Stomach smooth muscle (tissue), 2 donors: ENCODE measurements at regions not wholly inside any gene's neighbourhood (a gene's known extent, or its start where the extent isn't known, plus 50 kb on each side); places are given as distances from the start of the nearest gene placed in this dataset.
"Not testable (repeated sequence)": the region's sequence is repeated elsewhere in the genome, so short reads cannot be mapped to it uniquely, and the experiment has no call there.

Experiments
- H3K27ac ChIP-seq: one replicate; pipeline ENCODE4 v1.7.0; 2013; ENCODE audit warnings: mild to moderate bottlenecking, low read length, inconsistent platforms
- H3K27me3 ChIP-seq, 2 donors: one replicate each; pipeline ENCODE4 v1.7.0; 2013; ENCODE audit warnings: low read length in 2 of 2; ENCODE audit not compliant: insufficient read depth in 2 of 2, control insufficient read depth in 1 of 2
- H3K36me3 ChIP-seq, 2 donors: one replicate each; pipeline ENCODE4 v1.7.0; 2013; ENCODE audit warnings: low read length in 2 of 2; ENCODE audit not compliant: control insufficient read depth in 2 of 2, insufficient read depth in 2 of 2
- H3K4me1 ChIP-seq: one replicate; pipeline ENCODE4 v1.7.0; 2013; ENCODE audit warnings: low read length; ENCODE audit not compliant: control insufficient read depth, insufficient read depth
- H3K4me3 ChIP-seq, 2 donors: one replicate each; pipeline ENCODE4 v1.7.0; 2013; ENCODE audit warnings: low read length in 2 of 2
- H3K9ac ChIP-seq, 2 donors: one replicate each; pipeline ENCODE4 v1.7.0; 2013; ENCODE audit warnings: low read length in 2 of 2, mild to moderate bottlenecking in 1 of 2
- H3K9me3 ChIP-seq, 2 donors: one replicate each; pipeline ENCODE4 v1.7.0; 2013; ENCODE audit warnings: low read length in 2 of 2; ENCODE audit not compliant: control insufficient read depth in 2 of 2
- donor health status: healthy.
- donor health status: Pancreatic carcinoma.

DNA sequence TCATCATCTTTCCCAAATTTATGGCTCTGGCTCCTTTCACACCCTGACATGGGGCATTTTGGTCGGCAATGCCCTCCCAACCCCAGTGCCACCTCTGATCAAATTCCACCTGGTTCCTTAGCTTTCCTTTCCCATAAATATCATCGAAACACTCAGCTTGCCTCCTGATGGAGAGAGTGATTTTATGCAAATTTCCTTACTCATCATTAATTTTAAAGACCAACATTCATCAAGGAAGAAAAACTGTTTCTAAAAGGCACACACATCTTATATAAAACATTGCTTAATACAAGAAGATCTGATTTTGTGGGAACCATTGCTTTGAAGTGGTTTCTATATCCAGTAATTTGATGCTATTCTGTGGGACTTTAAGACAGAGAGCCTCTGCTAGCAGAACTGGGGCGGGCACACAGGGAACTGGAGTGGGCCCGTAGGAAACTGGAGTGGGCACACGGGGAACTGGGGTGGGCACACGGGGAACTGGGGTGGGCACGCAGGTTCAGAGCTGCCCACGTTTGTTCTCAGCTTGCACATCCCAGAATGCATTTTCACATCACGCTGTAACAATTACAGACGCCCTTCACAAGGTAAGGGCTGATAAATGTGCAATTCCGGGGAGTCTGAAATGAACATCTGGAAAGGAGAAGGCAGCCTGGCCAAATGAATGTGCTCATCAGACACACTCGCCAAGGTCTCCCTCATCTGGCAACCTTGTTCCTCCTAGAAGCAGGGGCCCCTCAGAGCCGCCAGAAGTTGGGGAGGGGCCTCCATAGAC is 174.2 kb downstream of the RTP5 start:
- no peak overlapping the region for H3K9ac ChIP-seq
- no peaks in the 10 kb centered on the region for H3K4me1 ChIP-seq
- H3K27ac ChIP-seq: no peak overlapping the region
- no peak overlapping the region for H3K4me3 ChIP-seq
- no peaks in the 10 kb centered on the region for H3K9me3 ChIP-seq
- peaks cover 25 to 37% of the 10 kb centered on the region in 2 donors for H3K27me3 ChIP-seq
- H3K36me3 ChIP-seq: no peaks in the 10 kb centered on the region

GRCh38 chr2:242044313-242044590 is 174.7 kb downstream of the RTP5 start:
- Histone ChIP-seq H3K27ac (no peak overlapping the region), H3K27me3 (peaks cover 23 to 35% of the 10 kb centered on the region in 2 donors), H3K36me3 (no peaks in the 10 kb centered on the region), H3K4me3 (no peak overlapping the region), H3K4me1 (no peaks in the 10 kb centered on the region), H3K9me3 (no peaks in the 10 kb centered on the region), H3K9ac (no peak overlapping the region)

DNA sequence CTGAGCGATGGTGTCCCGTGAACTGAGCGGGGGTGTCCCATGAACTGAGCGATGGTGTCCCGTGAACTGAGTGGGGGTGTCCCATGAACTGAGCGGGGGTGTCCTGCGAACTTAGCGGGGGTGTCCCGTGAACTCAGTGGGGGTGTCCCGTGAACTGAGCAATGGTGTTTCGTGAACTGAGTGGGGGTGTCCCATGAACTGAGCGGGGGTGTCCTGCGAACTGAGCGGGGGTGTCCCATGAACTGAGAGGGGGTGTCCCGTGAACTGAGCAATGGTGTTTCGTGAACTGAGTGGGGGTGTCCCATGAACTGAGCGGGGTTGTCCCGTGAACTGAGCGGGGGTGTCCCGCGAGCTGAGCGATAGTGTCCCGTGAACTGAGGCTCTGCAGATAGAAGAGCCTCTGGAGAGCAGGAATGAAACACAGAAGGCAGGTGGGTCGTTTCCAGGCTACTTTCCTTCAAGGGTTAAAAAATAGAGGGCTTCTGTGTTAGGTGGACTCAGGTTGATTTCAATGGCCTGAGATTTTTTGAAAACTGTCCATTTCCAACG is 176.1 kb downstream of the RTP5 start:
- not testable (repeated sequence) for H3K9me3 ChIP-seq, H3K27ac ChIP-seq, H3K4me1 ChIP-seq, H3K4me3 ChIP-seq, H3K9ac ChIP-seq, H3K36me3 ChIP-seq
- peaks cover 21 to 30% of the 10 kb centered on the region in 2 donors for H3K27me3 ChIP-seq

DNA sequence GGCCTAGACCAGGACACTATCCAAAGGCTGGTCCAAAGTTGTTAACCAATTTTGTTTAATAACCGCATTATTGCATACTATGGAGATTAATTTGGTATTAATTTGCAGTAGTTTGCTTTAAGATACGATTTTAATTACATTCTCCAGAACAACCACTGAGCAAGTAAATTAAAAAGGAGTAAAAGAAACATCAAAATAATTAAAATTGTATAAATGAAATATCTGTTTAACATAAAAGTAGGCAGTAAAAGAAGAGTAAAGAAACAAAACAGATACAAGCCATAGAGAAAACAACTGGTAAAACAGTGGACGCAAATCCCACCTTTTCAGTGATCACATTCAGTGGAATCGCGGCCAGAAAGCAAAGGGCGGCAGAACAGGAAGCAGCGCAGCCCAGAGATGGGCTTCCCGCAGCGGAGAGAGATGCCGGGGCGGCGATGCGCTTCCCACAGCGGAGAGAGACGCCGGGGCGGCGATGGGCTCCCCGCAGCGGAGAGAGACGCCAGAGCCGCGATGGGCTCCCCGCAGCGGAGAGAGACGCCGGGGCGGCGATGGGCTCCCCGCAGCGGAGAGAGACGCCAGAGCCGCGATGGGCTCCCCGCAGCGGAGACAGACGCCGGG is 176.8 kb downstream of the RTP5 start:
- Histone ChIP-seq H3K36me3 (no peaks in the 10 kb centered on the region), H3K4me1 (no peaks in the 10 kb centered on the region), H3K4me3 (no peak overlapping the region), H3K9me3 (no peaks in the 10 kb centered on the region), H3K27me3 (peaks cover 21 to 28% of the 10 kb centered on the region in 2 donors), H3K9ac (no peak overlapping the region), H3K27ac (no peak overlapping the region)

DNA sequence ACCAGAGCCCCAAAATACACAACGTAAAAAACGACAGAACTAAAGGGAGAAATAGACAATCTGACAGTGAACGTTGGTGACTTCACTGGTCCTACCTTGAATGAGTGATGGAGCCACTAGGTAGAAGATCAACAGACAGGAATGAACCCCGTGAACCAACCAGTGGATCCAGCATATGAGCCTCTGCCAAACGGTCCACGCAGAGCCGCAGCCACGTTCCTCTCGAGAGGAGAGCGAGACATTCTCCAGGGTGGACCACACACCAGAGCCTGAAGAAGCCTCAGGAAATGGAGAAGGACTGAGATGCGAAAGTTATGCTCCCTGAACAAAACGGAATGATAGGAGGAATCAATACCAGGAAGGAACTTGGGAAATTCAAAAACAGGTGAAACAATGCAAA is 178.4 kb downstream of the RTP5 start:
- Histone ChIP-seq H3K9ac (no peak overlapping the region), H3K4me1 (no peaks in the 10 kb centered on the region), H3K36me3 (no peaks in the 10 kb centered on the region), H3K27ac (no peak overlapping the region), H3K27me3 (peaks cover 10 to 20% of the 10 kb centered on the region in 2 donors), H3K4me3 (no peak overlapping the region), H3K9me3 (no peaks in the 10 kb centered on the region)

DNA sequence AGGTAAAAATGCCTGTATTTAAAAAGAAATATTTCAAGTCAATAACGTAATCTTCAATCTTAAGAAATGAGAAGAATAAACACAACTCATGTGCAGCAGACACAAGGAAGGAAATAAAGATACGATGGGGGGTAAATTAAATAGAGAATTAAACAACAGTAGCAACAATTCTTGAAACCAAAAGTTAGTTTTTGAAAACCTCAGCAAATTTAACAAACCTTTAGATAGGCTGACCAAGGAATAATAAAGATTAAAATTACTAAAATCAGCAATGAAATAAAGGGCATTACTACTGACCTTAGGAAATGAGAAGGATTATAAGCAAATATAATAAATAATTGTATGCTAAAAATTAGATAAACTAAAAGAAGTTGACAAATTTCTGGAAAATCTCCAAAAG is 178.9 kb downstream of the RTP5 start:
- H3K4me1 ChIP-seq: no peaks in the 10 kb centered on the region
- no peaks in the 10 kb centered on the region for H3K9me3 ChIP-seq
- peaks cover 10 to 18% of the 10 kb centered on the region in 2 donors for H3K27me3 ChIP-seq
- no peak overlapping the region for H3K9ac ChIP-seq
- no peak overlapping the region for H3K4me3 ChIP-seq
- no peaks in the 10 kb centered on the region for H3K36me3 ChIP-seq
- H3K27ac ChIP-seq: no peak overlapping the region

DNA sequence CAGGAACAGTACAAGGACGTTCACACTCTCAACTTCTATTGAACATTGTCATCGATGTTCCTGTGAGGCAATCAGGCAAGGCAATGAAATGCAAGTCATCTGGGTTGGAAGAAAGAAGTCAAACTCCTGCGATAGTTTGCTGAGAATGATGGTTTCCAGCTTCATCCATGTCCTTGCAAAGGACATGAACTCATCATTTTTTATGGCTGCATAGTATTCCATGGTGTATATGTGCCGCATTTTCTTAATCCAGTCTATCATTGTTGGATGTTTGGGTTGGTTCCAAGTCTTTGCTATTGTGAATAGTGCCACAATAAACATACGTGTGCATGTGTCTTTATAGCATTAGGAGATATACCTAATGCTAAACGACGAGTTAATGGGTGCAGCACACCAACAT is 180.0 kb downstream of the RTP5 start:
- not testable (repeated sequence) for H3K9me3 ChIP-seq, H3K9ac ChIP-seq, H3K4me1 ChIP-seq, H3K27ac ChIP-seq, H3K4me3 ChIP-seq, H3K36me3 ChIP-seq
- peaks cover 4 to 15% of the 10 kb centered on the region in 2 donors for H3K27me3 ChIP-seq

GRCh38 chr2:242051463-242051862 is 181.9 kb downstream of the RTP5 start:
- no peak overlapping the region for H3K27ac ChIP-seq

DNA sequence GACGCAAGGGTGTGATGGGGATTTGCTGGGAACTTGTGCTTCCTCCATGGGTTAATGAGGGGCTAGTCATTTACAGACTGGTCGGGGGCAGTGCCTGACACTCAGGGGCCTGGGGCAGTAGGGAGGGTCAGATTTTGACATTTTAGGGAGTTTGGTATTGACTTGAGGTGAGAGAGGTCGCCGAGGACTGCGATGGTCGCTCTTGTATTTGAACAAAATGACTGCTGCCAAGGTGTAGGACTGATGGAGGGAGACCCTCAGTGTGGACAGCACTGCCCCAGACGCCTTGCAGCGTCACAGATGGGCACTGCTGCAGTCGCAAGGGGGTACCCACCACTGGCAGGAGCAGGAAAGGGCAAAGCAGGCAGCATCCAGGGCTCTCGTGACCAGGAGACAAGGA is 182.9 kb downstream of the RTP5 start:
- Histone ChIP-seq H3K4me3 (no peak overlapping the region), H3K36me3 (no peaks in the 10 kb centered on the region), H3K9me3 (peaks cover 0 to 3% of the 10 kb centered on the region in 2 donors), H3K9ac (no peak overlapping the region), H3K27me3 (peaks cover 3 to 19% of the 10 kb centered on the region in 2 donors), H3K4me1 (no peaks in the 10 kb centered on the region), H3K27ac (no peak overlapping the region)

More at GRCh38 chr2:242051463-242051862, 181.9 kb downstream of the RTP5 start:
- no peak overlapping the region for H3K4me3 ChIP-seq
- no peaks in the 10 kb centered on the region for H3K36me3 ChIP-seq
- peaks cover 0 to 14% of the 10 kb centered on the region in 2 donors for H3K27me3 ChIP-seq
- H3K9ac ChIP-seq: no peak overlapping the region
- peaks cover 0 to 3% of the 10 kb centered on the region in 2 donors for H3K9me3 ChIP-seq
- no peaks in the 10 kb centered on the region for H3K4me1 ChIP-seq

GRCh38 chr2:242053921-242054320 is 184.4 kb downstream of the RTP5 start:
- Histone ChIP-seq H3K36me3 (no peaks in the 10 kb centered on the region), H3K9ac (no peak overlapping the region), H3K4me1 (no peaks in the 10 kb centered on the region)

GRCh38 chr2:242054406-242054805 is 184.9 kb downstream of the RTP5 start:
- Histone ChIP-seq H3K9me3 (peaks cover 0 to 3% of the 10 kb centered on the region in 2 donors), H3K9ac (no peak overlapping the region), H3K4me1 (no peaks in the 10 kb centered on the region), H3K36me3 (no peaks in the 10 kb centered on the region), H3K27ac (no peak overlapping the region), H3K27me3 (peaks cover 3 to 14% of the 10 kb centered on the region in 2 donors), H3K4me3 (no peak overlapping the region)

More at GRCh38 chr2:242053921-242054320, 184.4 kb downstream of the RTP5 start:
- no peak overlapping the region for H3K4me3 ChIP-seq
- H3K9me3 ChIP-seq: peaks cover 0 to 3% of the 10 kb centered on the region in 2 donors
- H3K27me3 ChIP-seq: peaks cover 3 to 14% of the 10 kb centered on the region in 2 donors
- H3K27ac ChIP-seq: no peak overlapping the region
